Lower leg skin (tissue), 3 donors: ENCODE measurements at regions not wholly inside any gene's neighbourhood (a gene's known extent, or its start where the extent isn't known, plus 50 kb on each side); places are given as distances from the start of the nearest gene placed in this dataset.

Source experiments
- CTCF ChIP-seq, 3 donors: fragments of 450-650 bp; IDR thresholded peaks; one replicate each; pipeline ENCODE4 v1.5.1; 2016; ENCODE audit warnings: antibody characterized with exemption in 3 of 3, mild to moderate bottlenecking in 3 of 3, moderate library complexity in 2 of 3
- POLR2A ChIP-seq, 2 donors: fragments of 450-650 bp; IDR thresholded peaks; one replicate each; pipeline ENCODE4 v1.6.1; 2016 to 2017; ENCODE audit warnings: antibody characterized with exemption in 2 of 2, mild to moderate bottlenecking in 1 of 2, moderate library complexity in 1 of 2

- no peak for TF ChIP-seq CTCF (IDR thresholded peaks at IDR 0.05)
- TF ChIP-seq POLR2A (IDR thresholded peaks at IDR 0.05) = no peak
Observed at GRCh38 chr21:43342301-43342881, 84.5 kb downstream of the SIK1 start.
